Esophagus squamous epithelium (tissue), 5 donors: ENCODE measurements at regions not wholly inside any gene's neighbourhood (a gene's known extent, or its start where the extent isn't known, plus 50 kb on each side); places are given as distances from the start of the nearest gene placed in this dataset.

ENCODE experiments used
- DNase-seq: peaks from one replicate; lab custom pipeline; 2025; lab: John Stamatoyannopoulos, UW
- H3K27ac ChIP-seq, 4 donors: fragments of 200-600 bp; sonication (generic); one replicate each; pipeline ENCODE4 v1.5.1; 2016 to 2019; ENCODE audit warnings: mild to moderate bottlenecking in 1 of 4
- H3K27me3 ChIP-seq, 4 donors: fragments of 200-600 bp; sonication (generic); 1 replicate in 3 of 4; 2 replicates in 1 of 4; pipeline versions ENCODE4 v1.5.1 to v1.6.0; 2017 to 2021; ENCODE audit warnings: antibody characterized with exemption in 1 of 4
- H3K36me3 ChIP-seq, 3 donors: fragments of 200-600 bp; sonication (generic); one replicate each; pipeline ENCODE4 v1.5.1; 2016 to 2019
- H3K4me1 ChIP-seq, 3 donors: fragments of 200-600 bp; sonication (generic); one replicate each; pipeline ENCODE4 v1.5.1; 2017 to 2019
- H3K4me3 ChIP-seq, 4 donors: fragments of 200-600 bp; sonication (generic); 1 replicate in 3 of 4; 2 replicates in 1 of 4; pipeline ENCODE4 v1.5.1; 2016 to 2019; ENCODE audit warnings: mild to moderate bottlenecking in 2 of 4, moderate library complexity in 1 of 4
- H3K9me3 ChIP-seq, 3 donors: fragments of 200-600 bp; sonication (generic); one replicate each; pipeline ENCODE4 v1.5.1; 2016 to 2019
- CTCF ChIP-seq, 6 experiments: fragments of 450-650 bp in 4 of 6; fragments of 200-600 bp in 2 of 6; sonication (generic) in 2 of 6; IDR thresholded peaks; one replicate each; pipeline ENCODE4 v1.5.1; 2016 to 2019; ENCODE audit warnings: antibody characterized with exemption in 6 of 6, mild to moderate bottlenecking in 4 of 6, moderate library complexity in 4 of 6
- POLR2A ChIP-seq, 4 donors: fragments of 450-650 bp; IDR thresholded peaks; one replicate each; pipeline ENCODE4 v1.6.1; 2017; ENCODE audit warnings: antibody characterized with exemption in 4 of 4, mild to moderate bottlenecking in 4 of 4, moderate library complexity in 3 of 4
- WGBS, 2 donors: methylation state at CpG; one replicate each; pipeline ENCODE4 v1.1.5; 2018; 5-methylcytosine and 5-hydroxymethylcytosine counted together
- intact Hi-C: fragments of 100-400 bp; cut with DNase I; formaldehyde crosslinking; loops from one replicate; pipeline ENCODE4 v1.15.0; 2022
- donor health status: DM: yes; HTN: yes; CAD: no.

GRCh38 chr11:133679896-133680295, 147.6 kb upstream of the OPCML start:
- Histone ChIP-seq H3K4me3 (no peak overlapping the region), H3K36me3 (no peaks in the 10 kb centered on the region), H3K27me3 (peaks cover 0 to 37% (median 0%) of the 10 kb centered on the region in 4 donors), H3K27ac (no peak overlapping the region), H3K4me1 (no peaks in the 10 kb centered on the region), H3K9me3 (no peaks in the 10 kb centered on the region)
- WGBS, 2 donors = 82% methylated on average over 3 of the region's 5 CpGs; no CpG with 5 or more reads in 1 of the 2 donors
- no peak for DNase-seq
- no peak for TF ChIP-seq CTCF (IDR thresholded peaks at IDR 0.05)
- TF ChIP-seq POLR2A (IDR thresholded peaks at IDR 0.05) = no peak
- intact Hi-C loops = no loop called here

- intact Hi-C loops = no loop called here
- WGBS, 2 donors = 64 to 78% methylated on average over 2 of the region's 2 CpGs
- H3K9me3 ChIP-seq = no peaks in the 10 kb centered on the region
- H3K27me3 ChIP-seq = peaks cover 0 to 33% (median 0%) of the 10 kb centered on the region in 4 donors
- TF ChIP-seq POLR2A (IDR thresholded peaks at IDR 0.05) = no peak
- no peak for TF ChIP-seq CTCF (IDR thresholded peaks at IDR 0.05)
- no peak overlapping the region for H3K27ac ChIP-seq
- H3K4me3 ChIP-seq = no peak overlapping the region
- no peaks in the 10 kb centered on the region for H3K36me3 ChIP-seq
- no peak for DNase-seq
- H3K4me1 ChIP-seq = no peaks in the 10 kb centered on the region
Observed at GRCh38 chr11:133678191-133678590, 145.9 kb upstream of the OPCML start.

- Histone ChIP-seq H3K27ac (no peak overlapping the region), H3K27me3 (peaks cover 0 to 33% (median 0%) of the 10 kb centered on the region in 4 donors), H3K4me1 (no peaks in the 10 kb centered on the region), H3K4me3 (no peak overlapping the region), H3K9me3 (no peaks in the 10 kb centered on the region), H3K36me3 (no peaks in the 10 kb centered on the region)
- 31 to 40% methylated on average over 3 of the region's 3 CpGs for WGBS, 2 donors
- no peak for TF ChIP-seq CTCF (IDR thresholded peaks at IDR 0.05)
- no peak for TF ChIP-seq POLR2A (IDR thresholded peaks at IDR 0.05)
- DNase-seq = no peak
- intact Hi-C loops = no loop called here
Observed at GRCh38 chr11:133677387-133677786, 145.1 kb upstream of the OPCML start.

- TF ChIP-seq CTCF (IDR thresholded peaks at IDR 0.05) = no peak
- 89 to 95% methylated on average over 1 of the region's 1 CpG for WGBS, 2 donors
- no peak overlapping the region for H3K27ac ChIP-seq
- no peaks in the 10 kb centered on the region for H3K36me3 ChIP-seq
- H3K4me3 ChIP-seq = no peak overlapping the region
- no peak for DNase-seq
- peaks cover 0 to 25% (median 0%) of the 10 kb centered on the region in 4 donors for H3K27me3 ChIP-seq
- H3K9me3 ChIP-seq = no peaks in the 10 kb centered on the region
- intact Hi-C loops = no loop called here
- H3K4me1 ChIP-seq = no peaks in the 10 kb centered on the region
Observed at GRCh38 chr11:133676265-133676664, 144.0 kb upstream of the OPCML start.

- no peak overlapping the region for H3K4me3 ChIP-seq
- H3K36me3 ChIP-seq = no peaks in the 10 kb centered on the region
- peaks cover 0 to 10% (median 0%) of the 10 kb centered on the region in 4 donors for H3K27me3 ChIP-seq
- DNase-seq = no peak
- intact Hi-C loops = no loop called here
- H3K9me3 ChIP-seq = no peaks in the 10 kb centered on the region
- H3K4me1 ChIP-seq = no peaks in the 10 kb centered on the region
- TF ChIP-seq CTCF (IDR thresholded peaks at IDR 0.05) = no peak
- TF ChIP-seq POLR2A (IDR thresholded peaks at IDR 0.05) = no peak
- H3K27ac ChIP-seq = no peak overlapping the region
- 52 to 73% methylated on average over 12 of the region's 12 CpGs for WGBS, 2 donors
Observed at GRCh38 chr11:133669371-133670053, 137.2 kb upstream of the OPCML start.
